ENCODE measurements at regions not wholly inside any gene's neighbourhood (a gene's known extent, or its start where the extent isn't known, plus 50 kb on each side); places are given as distances from the start of the nearest gene placed in this dataset.
A peak's percentile ranks its signal among the peaks of the same experiment; 100 is the strongest.

DNA sequence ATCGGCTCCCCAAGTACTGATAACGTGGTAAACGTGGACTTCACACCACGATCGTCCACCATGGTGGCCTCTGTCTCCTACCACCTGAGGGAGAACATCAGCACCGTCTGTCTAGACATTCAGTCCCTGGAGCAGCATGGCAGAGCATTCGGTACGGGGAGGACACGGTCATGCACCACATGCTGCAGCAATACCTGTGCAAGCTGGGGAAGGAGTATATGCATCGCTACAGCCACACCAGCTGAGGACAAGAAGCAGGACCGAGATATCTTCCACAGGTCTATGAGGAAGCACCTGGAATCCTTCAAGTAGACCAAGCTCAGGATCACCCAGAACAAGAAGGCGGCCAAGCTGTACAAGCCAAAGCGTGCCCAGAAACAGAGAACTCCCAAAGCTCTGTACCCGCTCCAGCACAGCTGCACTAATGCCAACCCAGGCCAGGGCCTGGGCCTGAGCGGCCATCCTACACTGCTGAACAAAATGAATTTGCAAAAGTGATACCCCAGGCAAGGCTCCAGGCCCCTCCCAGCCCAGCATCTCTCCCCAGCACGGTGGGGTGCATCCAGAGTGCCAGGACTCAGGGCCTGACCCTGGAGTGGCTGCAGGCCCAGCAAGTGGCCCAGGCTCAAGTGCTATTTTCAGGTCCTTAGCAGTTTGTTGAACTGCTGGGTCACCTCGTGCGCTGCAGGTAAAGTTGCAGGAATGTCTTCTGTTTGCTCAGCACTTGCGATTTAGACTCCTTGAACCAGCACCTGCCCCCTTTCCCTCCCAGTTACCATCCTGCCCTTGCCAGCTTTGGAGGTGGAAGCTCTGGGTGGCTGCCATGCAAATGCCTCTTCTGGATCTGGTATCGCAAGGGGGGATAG is 119.3 kb upstream of the SERPIND1 start:
- DNase-seq: no peak

DNA sequence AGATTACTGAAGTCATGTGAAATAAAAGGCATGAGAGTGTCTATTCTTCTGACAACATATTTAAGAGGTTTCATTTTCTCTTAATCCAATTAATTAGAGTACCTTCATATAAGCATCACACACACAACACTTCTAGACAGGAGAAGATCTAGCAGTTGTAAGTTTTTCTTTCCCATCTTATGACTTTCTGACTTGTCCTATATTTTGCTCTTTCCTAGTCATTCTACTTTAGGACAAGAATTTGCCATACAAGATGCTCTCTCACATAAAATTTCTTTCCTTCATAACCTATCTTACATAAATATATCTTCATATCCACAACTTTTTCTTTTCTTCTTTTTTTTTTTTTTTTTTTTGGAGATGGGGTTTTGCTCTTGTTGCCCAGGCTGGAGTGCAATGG is 118.3 kb upstream of the SERPIND1 start:
- no peak for DNase-seq

DNA sequence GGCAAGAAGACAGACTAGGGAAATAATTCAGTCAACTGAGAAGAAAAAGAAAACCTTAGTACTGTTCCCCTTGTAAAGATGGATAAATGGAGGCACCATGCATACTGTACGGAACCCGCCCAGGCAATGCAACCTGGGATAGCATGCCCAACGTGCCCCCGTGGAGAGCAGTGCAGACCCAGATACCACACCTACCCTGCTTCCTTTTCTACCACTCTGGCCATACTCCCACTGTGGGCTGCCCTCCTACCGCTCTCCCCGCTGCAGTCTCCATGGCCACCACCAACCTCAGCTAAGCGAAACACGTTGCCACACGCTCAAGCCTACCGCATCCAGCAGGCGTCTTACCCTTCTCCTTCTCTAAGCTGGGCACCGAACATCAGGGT is 117.4 kb upstream of the SERPIND1 start:
- no peak for DNase-seq

DNA sequence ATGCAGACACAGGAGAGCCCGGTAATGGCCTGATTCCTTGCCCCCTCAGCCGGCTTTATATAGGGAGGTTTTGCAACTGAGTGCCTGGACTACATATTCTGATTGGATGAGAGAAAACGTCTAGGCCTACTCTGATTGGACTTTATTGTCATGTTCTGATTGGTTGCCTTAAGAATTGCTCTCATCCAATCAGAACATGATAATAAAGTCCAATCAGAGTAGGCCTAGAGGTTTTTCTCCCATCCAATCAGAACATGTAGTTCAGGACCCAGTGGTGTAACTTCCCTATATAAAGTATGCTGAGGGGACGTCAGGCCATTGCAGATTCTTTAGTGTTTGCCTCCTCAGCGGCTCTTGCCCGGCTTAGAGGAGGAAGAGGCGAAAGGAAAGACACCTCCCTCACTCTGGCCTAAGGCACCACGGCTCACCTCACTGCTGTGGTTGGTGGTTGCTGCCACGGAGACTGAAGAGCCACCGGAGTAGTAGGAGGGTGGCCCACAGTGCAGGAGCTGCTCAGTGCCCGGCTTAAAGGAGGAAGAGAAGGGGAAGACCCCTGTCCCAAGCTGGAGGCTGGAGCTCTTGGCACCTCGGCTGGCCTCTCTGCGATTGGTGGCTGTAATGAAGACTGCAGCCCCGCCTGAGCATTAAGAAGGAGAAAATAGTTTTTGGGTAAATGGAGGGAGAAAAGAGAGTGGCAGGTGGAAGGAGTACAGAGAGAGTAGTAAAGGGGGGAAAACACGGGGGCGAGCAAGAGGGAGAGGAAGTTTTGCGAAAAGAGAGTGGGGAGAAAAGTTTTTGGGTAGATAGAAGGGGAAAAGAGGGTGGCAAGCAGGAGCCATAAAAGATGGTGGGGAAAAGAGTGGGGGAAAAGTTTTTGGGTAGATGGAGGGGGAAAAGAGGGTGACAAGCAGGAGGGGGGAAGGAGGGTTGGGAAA is 116.7 kb upstream of the SERPIND1 start:
- peak; percentile 5 for DNase-seq

Data from hematopoietic multipotent progenitor cell treated with erythropoietin and hydrocortisone succinate and interleukin-3 and kit ligand, for 8 days (in vitro differentiated cells).